Vagina (tissue), 2 donors: ENCODE measurements at regions not wholly inside any gene's neighbourhood (a gene's known extent, or its start where the extent isn't known, plus 50 kb on each side); places are given as distances from the start of the nearest gene placed in this dataset.
"Not testable (repeated sequence)": the region's sequence is repeated elsewhere in the genome, so short reads cannot be mapped to it uniquely, and the experiment has no call there.

ENCODE experiments used
- DNase-seq, 2 donors: peaks; one replicate each; pipeline ENCODE4 v3.0.0-alpha.2; 2017; ENCODE audit errors: extremely low spot score in 2 of 2
- H3K27ac ChIP-seq: fragments of 200-600 bp; sonication (generic); one replicate; pipeline ENCODE4 v1.5.1; 2019
- H3K27me3 ChIP-seq: fragments of 200-600 bp; sonication (generic); one replicate; pipeline ENCODE4 v1.5.1; 2019
- H3K36me3 ChIP-seq, 2 donors: fragments of 200-600 bp; sonication (generic); one replicate each; pipeline ENCODE4 v1.5.1; 2017 to 2019
- H3K4me1 ChIP-seq: fragments of 200-600 bp; sonication (generic); one replicate; pipeline ENCODE4 v1.5.1; 2019
- H3K4me3 ChIP-seq, 2 donors: fragments of 200-600 bp; sonication (generic); 1 replicate in 1 of 2; 2 replicates in 1 of 2; pipeline ENCODE4 v1.5.1; 2016 to 2019
- H3K9me3 ChIP-seq: fragments of 200-600 bp; sonication (generic); one replicate; pipeline ENCODE4 v1.5.1; 2019
- POLR2A ChIP-seq, 2 donors: fragments of 450-650 bp; IDR thresholded peaks; one replicate each; pipeline ENCODE4 v1.6.1; 2017; ENCODE audit warnings: antibody characterized with exemption in 2 of 2, mild to moderate bottlenecking in 2 of 2, moderate library complexity in 2 of 2
- POLR2AphosphoS5 ChIP-seq, 2 donors: sonication (generic); formaldehyde crosslinking; IDR thresholded peaks; one replicate each; pipeline ENCODE4 v1.9.0; 2017; ENCODE audit warnings: antibody characterized with exemption in 2 of 2, mild to moderate bottlenecking in 2 of 2, low read depth in 1 of 2; ENCODE audit not compliant: insufficient read depth in 1 of 2
- intact Hi-C: fragments of 100-400 bp; cut with DNase I; formaldehyde crosslinking; loops from one replicate; pipeline ENCODE4 v1.15.1; 2023
- TF ChIP-seq, protein P1 (sequence below), 3 experiments: fragments of 450-650 bp in 2 of 3; fragments of 200-600 bp in 1 of 3; sonication (generic) in 1 of 3; IDR thresholded peaks; one replicate each; pipeline ENCODE4 v1.5.1; 2017 to 2019; ENCODE audit warnings: antibody characterized with exemption in 3 of 3, mild to moderate bottlenecking in 2 of 3, moderate library complexity in 2 of 3

DNA sequence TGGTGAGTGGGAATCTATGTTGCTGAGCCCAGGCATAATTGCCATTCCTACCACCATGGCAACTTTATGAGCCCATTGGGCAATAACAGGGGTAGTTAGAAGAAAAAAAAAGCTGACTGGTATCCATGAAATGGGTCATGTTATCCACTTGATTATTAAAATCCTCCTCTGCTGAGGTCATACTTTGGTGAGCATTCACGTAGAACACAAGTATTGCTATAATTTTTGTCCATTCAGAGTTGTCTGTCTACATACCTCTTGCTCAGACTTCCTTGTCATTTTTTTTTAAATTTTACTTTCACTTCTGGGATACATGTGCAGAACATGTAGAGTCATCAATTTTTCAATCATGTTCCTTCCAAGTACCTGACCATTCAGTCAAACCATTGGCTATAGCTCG is 780.8 kb upstream of the ARRDC3 start:
- no peak for DNase-seq
- no peaks in the 10 kb centered on the region for H3K9me3 ChIP-seq
- TF ChIP-seq POLR2A (IDR thresholded peaks at IDR 0.05) (no peak), POLR2AphosphoS5 (IDR thresholded peaks at IDR 0.05; ENCODE audit: insufficient read depth in 1 of 2, low read depth in 1 of 2) (no peak)
- TF ChIP-seq, protein P1, sequence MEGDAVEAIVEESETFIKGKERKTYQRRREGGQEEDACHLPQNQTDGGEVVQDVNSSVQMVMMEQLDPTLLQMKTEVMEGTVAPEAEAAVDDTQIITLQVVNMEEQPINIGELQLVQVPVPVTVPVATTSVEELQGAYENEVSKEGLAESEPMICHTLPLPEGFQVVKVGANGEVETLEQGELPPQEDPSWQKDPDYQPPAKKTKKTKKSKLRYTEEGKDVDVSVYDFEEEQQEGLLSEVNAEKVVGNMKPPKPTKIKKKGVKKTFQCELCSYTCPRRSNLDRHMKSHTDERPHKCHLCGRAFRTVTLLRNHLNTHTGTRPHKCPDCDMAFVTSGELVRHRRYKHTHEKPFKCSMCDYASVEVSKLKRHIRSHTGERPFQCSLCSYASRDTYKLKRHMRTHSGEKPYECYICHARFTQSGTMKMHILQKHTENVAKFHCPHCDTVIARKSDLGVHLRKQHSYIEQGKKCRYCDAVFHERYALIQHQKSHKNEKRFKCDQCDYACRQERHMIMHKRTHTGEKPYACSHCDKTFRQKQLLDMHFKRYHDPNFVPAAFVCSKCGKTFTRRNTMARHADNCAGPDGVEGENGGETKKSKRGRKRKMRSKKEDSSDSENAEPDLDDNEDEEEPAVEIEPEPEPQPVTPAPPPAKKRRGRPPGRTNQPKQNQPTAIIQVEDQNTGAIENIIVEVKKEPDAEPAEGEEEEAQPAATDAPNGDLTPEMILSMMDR (IDR thresholded peaks at IDR 0.05), result no peak
- H3K4me1 ChIP-seq, result no peaks in the 10 kb centered on the region
- no peak overlapping the region for H3K27ac ChIP-seq
- H3K4me3 ChIP-seq, result no peak overlapping the region
- no peaks in the 10 kb centered on the region for H3K27me3 ChIP-seq
- intact Hi-C loops, result no loop called here
- no peaks in the 10 kb centered on the region for H3K36me3 ChIP-seq

DNA sequence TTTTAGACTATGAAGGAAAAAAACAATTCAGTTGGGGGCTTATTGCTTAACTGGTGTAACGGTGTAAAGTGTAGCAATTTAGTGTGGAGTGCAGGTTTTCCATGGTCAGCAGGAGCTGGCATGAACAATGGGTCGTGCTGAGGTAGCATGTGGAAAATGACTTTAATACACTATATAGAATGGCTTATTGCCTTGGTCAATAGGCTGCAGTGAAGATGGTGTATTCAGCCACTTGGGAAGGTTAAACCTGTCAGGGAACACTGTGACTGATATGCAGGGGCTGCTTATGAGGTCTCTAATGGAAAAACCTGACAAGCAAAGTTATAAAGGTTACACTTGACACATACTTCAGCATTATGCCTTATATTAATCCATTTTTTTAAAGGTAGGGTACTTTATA is 764.7 kb upstream of the ARRDC3 start:
- no peaks in the 10 kb centered on the region for H3K27me3 ChIP-seq
- intact Hi-C loops, result no loop called here
- no peak overlapping the region for H3K4me3 ChIP-seq
- no peaks in the 10 kb centered on the region for H3K9me3 ChIP-seq
- no peaks in the 10 kb centered on the region for H3K4me1 ChIP-seq
- no peaks in the 10 kb centered on the region for H3K36me3 ChIP-seq
- no peak for DNase-seq
- no peak overlapping the region for H3K27ac ChIP-seq
- no peak for TF ChIP-seq POLR2AphosphoS5 (IDR thresholded peaks at IDR 0.05; ENCODE audit: insufficient read depth in 1 of 2, low read depth in 1 of 2)
- TF ChIP-seq, protein P1 (IDR thresholded peaks at IDR 0.05), result no peak
- TF ChIP-seq POLR2A (IDR thresholded peaks at IDR 0.05), result no peak

DNA sequence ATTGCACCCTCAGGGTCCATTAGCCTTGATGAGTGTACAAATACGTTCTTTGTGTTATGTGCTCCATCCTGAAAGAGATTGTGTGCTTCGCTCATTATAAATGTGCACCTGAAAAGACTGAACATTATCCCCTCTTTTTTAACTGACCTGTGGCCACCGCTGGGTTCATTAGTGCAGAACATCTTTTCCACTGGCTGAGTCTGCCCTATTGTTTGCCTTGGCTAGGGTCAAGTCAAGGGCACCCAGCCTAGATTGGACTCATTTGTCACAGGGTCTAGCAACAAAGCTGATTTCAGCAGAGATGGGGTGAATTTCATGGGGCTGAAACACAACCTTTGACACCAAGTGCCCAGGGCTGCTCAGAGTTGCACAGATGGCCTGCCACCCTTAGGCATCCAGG is 764.1 kb upstream of the ARRDC3 start:
- Histone ChIP-seq H3K4me1 (no peaks in the 10 kb centered on the region), H3K4me3 (no peak overlapping the region), H3K27ac (no peak overlapping the region), H3K36me3 (no peaks in the 10 kb centered on the region), H3K27me3 (no peaks in the 10 kb centered on the region), H3K9me3 (no peaks in the 10 kb centered on the region)
- DNase-seq, result no peak
- TF ChIP-seq, protein P1 (IDR thresholded peaks at IDR 0.05), result no peak
- no peak for TF ChIP-seq POLR2AphosphoS5 (IDR thresholded peaks at IDR 0.05; ENCODE audit: insufficient read depth in 1 of 2, low read depth in 1 of 2)
- no peak for TF ChIP-seq POLR2A (IDR thresholded peaks at IDR 0.05)
- intact Hi-C loops, result no loop called here

DNA sequence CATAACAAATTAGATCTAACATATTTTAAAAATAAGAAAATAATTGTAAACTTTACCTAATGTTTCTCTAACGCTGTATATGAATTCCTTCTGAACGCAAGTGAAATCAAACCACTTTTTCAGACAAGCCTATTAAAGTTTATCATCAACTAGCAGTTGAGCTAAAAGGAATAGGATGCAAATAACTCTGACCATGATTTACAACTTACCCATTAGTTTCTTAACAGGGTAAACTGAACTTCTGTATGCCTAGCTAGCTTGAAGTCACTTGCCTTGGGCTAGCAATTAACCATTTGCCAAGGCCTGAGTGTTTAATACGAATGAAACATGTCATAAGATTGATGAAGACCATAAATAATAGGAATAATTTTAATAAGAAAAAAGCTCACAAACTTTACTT is 762.7 kb upstream of the ARRDC3 start:
- Histone ChIP-seq H3K4me3 (no peak overlapping the region), H3K4me1 (no peaks in the 10 kb centered on the region), H3K27me3 (no peaks in the 10 kb centered on the region), H3K27ac (no peak overlapping the region), H3K36me3 (no peaks in the 10 kb centered on the region), H3K9me3 (no peaks in the 10 kb centered on the region)
- DNase-seq, result no peak
- intact Hi-C loops, result no loop called here
- TF ChIP-seq, protein P1 (IDR thresholded peaks at IDR 0.05), result no peak
- no peak for TF ChIP-seq POLR2A (IDR thresholded peaks at IDR 0.05)
- TF ChIP-seq POLR2AphosphoS5 (IDR thresholded peaks at IDR 0.05; ENCODE audit: insufficient read depth in 1 of 2, low read depth in 1 of 2), result no peak

DNA sequence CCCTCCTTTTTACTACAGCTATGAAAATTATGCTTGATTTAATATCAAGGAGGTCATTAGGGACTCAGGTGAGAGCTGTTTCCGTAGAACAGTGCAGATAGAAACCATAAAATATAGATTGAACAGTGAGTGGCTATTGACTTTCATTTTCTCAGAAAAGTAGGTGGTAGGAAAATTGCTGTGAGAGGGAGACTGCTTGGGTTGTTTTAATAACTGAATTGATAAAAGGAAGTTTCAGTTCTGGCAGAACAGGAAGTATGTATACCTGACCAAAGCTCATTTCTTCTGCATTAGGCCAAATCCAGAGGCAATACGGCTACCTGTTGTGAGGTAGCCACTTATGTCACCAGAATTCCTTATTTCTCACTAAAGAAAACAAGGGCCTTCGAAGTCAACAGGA is 761.7 kb upstream of the ARRDC3 start:
- Histone ChIP-seq H3K27me3 (no peaks in the 10 kb centered on the region), H3K36me3 (no peaks in the 10 kb centered on the region), H3K4me1 (no peaks in the 10 kb centered on the region), H3K27ac (no peak overlapping the region), H3K9me3 (no peaks in the 10 kb centered on the region), H3K4me3 (no peak overlapping the region)
- TF ChIP-seq POLR2AphosphoS5 (IDR thresholded peaks at IDR 0.05; ENCODE audit: insufficient read depth in 1 of 2, low read depth in 1 of 2), result no peak
- TF ChIP-seq, protein P1 (IDR thresholded peaks at IDR 0.05), result no peak
- no peak for TF ChIP-seq POLR2A (IDR thresholded peaks at IDR 0.05)
- DNase-seq, result no peak
- intact Hi-C loops, result no loop called here

DNA sequence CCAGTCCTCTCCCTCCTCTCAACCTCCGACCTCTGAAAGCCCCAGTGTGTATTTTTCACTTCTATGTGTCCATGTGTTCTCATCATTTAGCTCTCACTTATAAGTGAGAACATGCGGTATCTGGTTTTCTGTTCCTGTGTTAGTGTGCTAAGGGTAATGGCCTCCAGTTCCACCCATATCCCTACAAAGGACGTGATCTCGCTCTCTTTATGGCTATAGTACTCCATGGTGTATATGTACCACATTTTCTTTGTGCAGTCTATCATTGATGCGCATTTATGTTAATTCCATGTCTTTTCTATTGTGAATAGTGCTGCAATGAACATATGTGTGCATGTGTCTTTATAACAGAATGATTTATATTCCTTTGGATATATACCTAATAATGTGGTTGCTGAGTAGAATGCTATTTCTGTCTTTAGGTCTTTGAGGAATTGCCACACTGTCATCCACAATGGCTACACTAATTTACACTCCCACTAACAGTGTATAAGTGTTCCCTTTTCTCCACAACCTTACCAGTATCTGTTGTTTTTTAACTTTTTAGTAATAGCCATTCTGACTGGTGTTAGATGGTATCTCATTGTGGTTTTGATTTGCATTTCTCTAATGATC is 749.3 kb upstream of the ARRDC3 start:
- H3K27me3 ChIP-seq, H3K27ac ChIP-seq, H3K4me3 ChIP-seq, DNase-seq, intact Hi-C loops, H3K4me1 ChIP-seq, H3K36me3 ChIP-seq, H3K9me3 ChIP-seq: not testable (repeated sequence)
